ENCODE measurements at regions not wholly inside any gene's neighbourhood (a gene's known extent, or its start where the extent isn't known, plus 50 kb on each side); places are given as distances from the start of the nearest gene placed in this dataset.

- TF ChIP-seq CTCF (IDR thresholded peaks at IDR 0.05; ENCODE audit: control insufficient read depth, insufficient read depth, low read depth, low read length, missing control alignments), result no peak
- peak; percentile 56 for DNase-seq (ENCODE audit: low read depth)
- H3K4me3 ChIP-seq (ENCODE audit: control insufficient read depth, low read depth, low read length), result no peak overlapping the region
These were observed 386.6 kb upstream of the THBS1 start for GRCh38 chr15:39194106-39194830.

- DNase-seq (ENCODE audit: low read depth), result peak; percentile 87
- no peak overlapping the region for H3K4me3 ChIP-seq (ENCODE audit: control insufficient read depth, low read depth, low read length)
- no peak for TF ChIP-seq CTCF (IDR thresholded peaks at IDR 0.05; ENCODE audit: control insufficient read depth, insufficient read depth, low read depth, low read length, missing control alignments)
These were observed 384.9 kb upstream of the THBS1 start for GRCh38 chr15:39195961-39196486.

GRCh38 chr15:39198044-39199000 is 382.6 kb upstream of the THBS1 start:
- no peak overlapping the region for H3K4me3 ChIP-seq (ENCODE audit: control insufficient read depth, low read depth, low read length)
- DNase-seq (ENCODE audit: low read depth), result no peak
- TF ChIP-seq CTCF (IDR thresholded peaks at IDR 0.05; ENCODE audit: control insufficient read depth, insufficient read depth, low read depth, low read length, missing control alignments), result no peak

DNA sequence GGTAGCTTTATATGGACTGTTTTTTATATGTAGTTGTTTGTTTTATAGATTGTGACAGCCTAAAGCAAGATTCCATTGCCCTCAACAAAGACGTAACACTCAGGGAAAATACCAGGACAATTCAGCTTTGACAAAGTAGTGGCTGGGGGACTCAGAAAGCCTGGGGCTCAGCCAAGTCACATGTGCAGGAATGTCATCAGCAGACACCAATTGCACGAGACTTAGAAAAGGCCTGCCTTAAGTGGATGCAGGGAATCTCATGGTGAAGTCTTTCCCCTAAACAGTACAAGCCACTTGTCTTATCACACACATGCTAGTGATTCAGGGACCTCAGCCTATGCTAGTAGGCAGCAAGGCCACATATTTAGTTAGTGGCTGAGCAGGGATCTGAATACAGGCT is 381.8 kb upstream of the THBS1 start:
- TF ChIP-seq CTCF (IDR thresholded peaks at IDR 0.05; ENCODE audit: control insufficient read depth, insufficient read depth, low read depth, low read length, missing control alignments), result no peak
- DNase-seq (ENCODE audit: low read depth), result no peak
- no peak overlapping the region for H3K4me3 ChIP-seq (ENCODE audit: control insufficient read depth, low read depth, low read length)

DNA sequence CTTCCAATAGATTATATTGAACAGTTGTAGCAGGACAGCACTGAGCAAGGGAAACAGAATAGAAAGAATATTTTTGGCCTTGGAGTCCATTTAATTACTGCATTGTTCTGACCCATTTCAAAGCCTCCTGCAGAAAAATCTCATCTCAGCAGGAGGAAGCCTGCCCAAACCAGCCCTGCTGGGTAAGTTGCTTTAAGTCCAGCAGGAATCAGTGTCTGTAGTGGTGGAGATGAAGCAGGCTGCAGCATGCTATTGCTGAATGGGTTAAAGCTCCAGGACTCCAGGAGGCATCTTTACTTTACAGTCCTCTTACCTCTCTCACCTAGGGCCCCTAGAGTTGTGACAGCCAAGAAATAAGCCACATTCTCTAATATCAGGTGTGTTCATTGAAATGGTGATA is 380.3 kb upstream of the THBS1 start:
- DNase-seq (ENCODE audit: low read depth), result no peak
- no peak for TF ChIP-seq CTCF (IDR thresholded peaks at IDR 0.05; ENCODE audit: control insufficient read depth, insufficient read depth, low read depth, low read length, missing control alignments)
- H3K4me3 ChIP-seq (ENCODE audit: control insufficient read depth, low read depth, low read length), result no peak overlapping the region

- DNase-seq (ENCODE audit: low read depth), result peak; percentile 41
- no peak overlapping the region for H3K4me3 ChIP-seq (ENCODE audit: control insufficient read depth, low read depth, low read length)
- TF ChIP-seq CTCF (IDR thresholded peaks at IDR 0.05; ENCODE audit: control insufficient read depth, insufficient read depth, low read depth, low read length, missing control alignments), result no peak
These were observed 378.2 kb upstream of the THBS1 start for GRCh38 chr15:39202641-39203040.

Data from AG09309 (cell line).